Thyroid gland (tissue), 4 donors: ENCODE measurements at regions not wholly inside any gene's neighbourhood (a gene's known extent, or its start where the extent isn't known, plus 50 kb on each side); places are given as distances from the start of the nearest gene placed in this dataset.

Experiments used
- POLR2A ChIP-seq, 2 donors: fragments of 450-650 bp; IDR thresholded peaks; one replicate each; pipeline ENCODE4 v1.6.1; 2017; ENCODE audit warnings: antibody characterized with exemption in 2 of 2, mild to moderate bottlenecking in 2 of 2, moderate library complexity in 1 of 2
- TF ChIP-seq, protein P1 (sequence below), 6 experiments: fragments of 200-600 bp in 3 of 6; fragments of 450-650 bp in 3 of 6; sonication (generic) in 3 of 6; IDR thresholded peaks; one replicate each; pipeline ENCODE4 v1.5.1; 2016 to 2019; ENCODE audit warnings: antibody characterized with exemption in 6 of 6, mild to moderate bottlenecking in 2 of 6, inconsistent platforms in 1 of 6, moderate library complexity in 1 of 6

DNA sequence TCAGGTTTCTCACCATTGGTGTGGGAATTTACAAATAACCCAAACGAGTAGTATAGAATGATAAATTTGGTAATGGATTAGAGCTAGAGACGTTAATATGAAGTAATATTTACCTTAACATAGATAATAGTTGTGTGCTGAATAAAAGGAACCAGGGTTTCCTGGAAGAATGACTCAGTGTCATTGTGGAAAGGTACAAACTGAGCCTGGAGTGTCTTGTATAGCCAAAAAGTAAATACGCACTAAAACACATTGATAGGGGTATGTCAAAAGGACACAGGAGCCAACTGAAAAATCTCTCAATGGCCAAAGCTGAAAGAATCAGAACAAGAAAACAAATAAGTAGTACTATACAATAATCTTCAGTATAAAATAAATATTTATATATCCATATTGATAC lies 363.5 kb downstream of the SLCO4C1 start:
- TF ChIP-seq, protein P1, sequence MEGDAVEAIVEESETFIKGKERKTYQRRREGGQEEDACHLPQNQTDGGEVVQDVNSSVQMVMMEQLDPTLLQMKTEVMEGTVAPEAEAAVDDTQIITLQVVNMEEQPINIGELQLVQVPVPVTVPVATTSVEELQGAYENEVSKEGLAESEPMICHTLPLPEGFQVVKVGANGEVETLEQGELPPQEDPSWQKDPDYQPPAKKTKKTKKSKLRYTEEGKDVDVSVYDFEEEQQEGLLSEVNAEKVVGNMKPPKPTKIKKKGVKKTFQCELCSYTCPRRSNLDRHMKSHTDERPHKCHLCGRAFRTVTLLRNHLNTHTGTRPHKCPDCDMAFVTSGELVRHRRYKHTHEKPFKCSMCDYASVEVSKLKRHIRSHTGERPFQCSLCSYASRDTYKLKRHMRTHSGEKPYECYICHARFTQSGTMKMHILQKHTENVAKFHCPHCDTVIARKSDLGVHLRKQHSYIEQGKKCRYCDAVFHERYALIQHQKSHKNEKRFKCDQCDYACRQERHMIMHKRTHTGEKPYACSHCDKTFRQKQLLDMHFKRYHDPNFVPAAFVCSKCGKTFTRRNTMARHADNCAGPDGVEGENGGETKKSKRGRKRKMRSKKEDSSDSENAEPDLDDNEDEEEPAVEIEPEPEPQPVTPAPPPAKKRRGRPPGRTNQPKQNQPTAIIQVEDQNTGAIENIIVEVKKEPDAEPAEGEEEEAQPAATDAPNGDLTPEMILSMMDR (IDR thresholded peaks at IDR 0.05) = no peak
- TF ChIP-seq POLR2A (IDR thresholded peaks at IDR 0.05) = no peak
